ENCODE measurements at regions not wholly inside any gene's neighbourhood (a gene's known extent, or its start where the extent isn't known, plus 50 kb on each side); places are given as distances from the start of the nearest gene placed in this dataset.

GRCh38 chr18:46402396-46402795, 254.6 kb downstream of the LOXHD1 start:
- TF ChIP-seq CTCF (IDR thresholded peaks at IDR 0.05 in 4 of 5, conservative IDR thresholded peaks at IDR 0.05 in 1 of 5) (no peak), POLR2A (IDR thresholded peaks at IDR 0.05) (no peak)
